Skeletal muscle tissue (tissue), 3 donors: ENCODE measurements at regions not wholly inside any gene's neighbourhood (a gene's known extent, or its start where the extent isn't known, plus 50 kb on each side); places are given as distances from the start of the nearest gene placed in this dataset.
"Not testable (repeated sequence)": the region's sequence is repeated elsewhere in the genome, so short reads cannot be mapped to it uniquely, and the experiment has no call there.

Source experiments
- H3K27ac ChIP-seq: one replicate; pipeline ENCODE4 v1.7.0; 2013; ENCODE audit warnings: mild to moderate bottlenecking, low read depth, low read length, inconsistent platforms
- H3K27me3 ChIP-seq, 3 donors: one replicate each; pipeline ENCODE4 v1.7.0; 2013; ENCODE audit warnings: low read length in 3 of 3; ENCODE audit not compliant: control insufficient read depth in 3 of 3, insufficient read depth in 3 of 3
- H3K36me3 ChIP-seq, 3 donors: one replicate each; pipeline ENCODE4 v1.7.0; 2013; ENCODE audit warnings: low read length in 3 of 3; ENCODE audit not compliant: control insufficient read depth in 3 of 3, insufficient read depth in 3 of 3
- H3K4me1 ChIP-seq, 3 donors: one replicate each; pipeline ENCODE4 v1.7.0; 2013; ENCODE audit warnings: low read length in 3 of 3, mild to moderate bottlenecking in 3 of 3; ENCODE audit not compliant: control insufficient read depth in 3 of 3, insufficient read depth in 3 of 3
- H3K4me3 ChIP-seq, 3 donors: one replicate each; pipeline ENCODE4 v1.7.0; 2013; ENCODE audit warnings: low read length in 3 of 3
- H3K9ac ChIP-seq, 3 donors: one replicate each; pipeline ENCODE4 v1.7.0; 2013; ENCODE audit warnings: low read length in 3 of 3, mild to moderate bottlenecking in 3 of 3, moderate library complexity in 2 of 3, low read depth in 1 of 3
- H3K9me3 ChIP-seq, 3 donors: one replicate each; pipeline ENCODE4 v1.7.0; 2013; ENCODE audit warnings: low read length in 3 of 3; ENCODE audit not compliant: control insufficient read depth in 3 of 3
- donor health status: Osteomylitis.

GRCh38 chr2:13240789-13241487 lies 524.2 kb downstream of the TRIB2 start:
- H3K9me3 ChIP-seq: no peaks in the 10 kb centered on the region
- no peak overlapping the region for H3K4me3 ChIP-seq
- no peaks in the 10 kb centered on the region for H3K27me3 ChIP-seq
- no peak overlapping the region for H3K9ac ChIP-seq
- H3K4me1 ChIP-seq: no peaks in the 10 kb centered on the region
- no peak overlapping the region for H3K27ac ChIP-seq
- no peaks in the 10 kb centered on the region for H3K36me3 ChIP-seq

- no peaks in the 10 kb centered on the region for H3K36me3 ChIP-seq
- H3K9me3 ChIP-seq: no peaks in the 10 kb centered on the region
- H3K9ac ChIP-seq: no peak overlapping the region
- H3K27me3 ChIP-seq: no peaks in the 10 kb centered on the region
- no peaks in the 10 kb centered on the region for H3K4me1 ChIP-seq
- H3K27ac ChIP-seq: no peak overlapping the region
- H3K4me3 ChIP-seq: no peak overlapping the region
Measured at GRCh38 chr2:13252615-13253014, 535.9 kb downstream of the TRIB2 start.

DNA sequence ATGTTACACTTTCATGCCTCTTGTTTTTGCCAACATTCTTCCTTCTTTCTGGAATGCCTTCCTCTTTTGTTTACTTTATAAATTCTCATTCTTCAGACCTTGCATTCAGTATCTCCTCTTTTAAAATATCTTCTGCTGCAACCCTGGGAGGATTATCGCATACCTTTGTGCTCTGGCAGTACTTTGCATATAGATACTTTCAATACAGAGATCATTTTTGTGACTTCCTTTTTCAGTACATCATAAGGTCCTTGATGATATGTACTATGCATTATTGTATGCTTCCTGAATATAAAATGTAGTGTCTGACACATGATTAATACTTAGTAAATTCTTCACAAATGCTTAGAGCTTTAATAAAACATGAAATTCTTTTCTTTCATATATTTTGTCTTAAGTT lies 538.7 kb downstream of the TRIB2 start:
- no peaks in the 10 kb centered on the region for H3K36me3 ChIP-seq
- H3K4me3 ChIP-seq: no peak overlapping the region
- no peaks in the 10 kb centered on the region for H3K27me3 ChIP-seq
- H3K27ac ChIP-seq: no peak overlapping the region
- H3K4me1 ChIP-seq: no peaks in the 10 kb centered on the region
- no peaks in the 10 kb centered on the region for H3K9me3 ChIP-seq
- no peak overlapping the region for H3K9ac ChIP-seq

- no peak overlapping the region for H3K27ac ChIP-seq
- no peaks in the 10 kb centered on the region for H3K36me3 ChIP-seq
- H3K4me3 ChIP-seq: no peak overlapping the region
- H3K9me3 ChIP-seq: no peaks in the 10 kb centered on the region
- no peaks in the 10 kb centered on the region for H3K4me1 ChIP-seq
- H3K9ac ChIP-seq: no peak overlapping the region
- no peaks in the 10 kb centered on the region for H3K27me3 ChIP-seq
Measured at GRCh38 chr2:13260402-13260801, 543.7 kb downstream of the TRIB2 start.

- H3K27me3 ChIP-seq: no peaks in the 10 kb centered on the region
- no peaks in the 10 kb centered on the region for H3K36me3 ChIP-seq
- no peaks in the 10 kb centered on the region for H3K9me3 ChIP-seq
- H3K4me1 ChIP-seq: no peaks in the 10 kb centered on the region
- no peak overlapping the region for H3K4me3 ChIP-seq
- H3K9ac ChIP-seq: no peak overlapping the region
- no peak overlapping the region for H3K27ac ChIP-seq
Measured at GRCh38 chr2:13266166-13266565, 549.4 kb downstream of the TRIB2 start.

DNA sequence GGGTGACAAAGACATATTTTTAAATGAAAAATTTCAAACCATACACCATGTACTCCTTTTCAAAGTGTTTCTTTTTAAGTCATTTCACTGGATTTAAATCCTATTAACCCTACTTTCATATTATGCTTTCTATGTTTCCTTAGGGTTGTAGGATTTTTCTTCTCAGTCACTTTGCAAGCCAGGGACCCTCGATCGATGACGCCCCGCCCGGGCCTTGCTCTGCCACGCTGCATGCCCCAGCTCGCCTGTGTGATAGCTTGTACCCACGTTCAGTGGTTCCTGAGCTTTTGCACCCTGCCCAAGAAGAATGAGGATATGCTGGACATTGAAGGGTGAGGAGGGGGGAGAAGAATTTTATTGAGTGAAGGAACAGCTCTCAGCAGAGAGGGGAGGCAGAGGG lies 568.0 kb downstream of the TRIB2 start:
- H3K27me3 ChIP-seq: no peaks in the 10 kb centered on the region
- no peak overlapping the region for H3K4me3 ChIP-seq
- no peak overlapping the region for H3K27ac ChIP-seq
- no peaks in the 10 kb centered on the region for H3K36me3 ChIP-seq
- no peaks in the 10 kb centered on the region for H3K4me1 ChIP-seq
- H3K9ac ChIP-seq: no peak overlapping the region
- no peaks in the 10 kb centered on the region for H3K9me3 ChIP-seq

DNA sequence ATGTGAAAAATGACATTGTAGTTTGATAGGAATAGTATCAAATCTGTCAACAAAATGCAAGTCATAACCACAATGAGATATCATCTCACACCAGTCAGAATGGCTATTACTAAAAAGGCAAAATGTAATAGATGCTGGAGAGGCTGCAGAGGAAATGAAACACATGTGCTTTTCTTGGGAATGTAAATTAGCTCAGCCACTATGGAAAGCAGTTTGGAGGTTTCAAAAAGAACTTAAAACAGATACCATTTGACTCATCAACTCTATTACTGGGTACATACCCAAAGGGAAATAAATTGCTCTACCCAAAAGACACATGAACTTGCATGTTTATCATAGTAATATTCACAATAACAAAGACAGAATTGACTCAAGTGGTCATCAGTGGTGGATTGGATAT lies 572.6 kb downstream of the TRIB2 start:
- Histone ChIP-seq H3K27ac (no peak overlapping the region), H3K4me3 (no peak overlapping the region), H3K4me1 (no peaks in the 10 kb centered on the region), H3K27me3 (no peaks in the 10 kb centered on the region), H3K36me3 (no peaks in the 10 kb centered on the region), H3K9me3 (no peaks in the 10 kb centered on the region), H3K9ac (no peak overlapping the region)

GRCh38 chr2:13308478-13308805 lies 591.7 kb downstream of the TRIB2 start:
- H3K36me3 ChIP-seq, H3K4me3 ChIP-seq, H3K27me3 ChIP-seq, H3K4me1 ChIP-seq, H3K9ac ChIP-seq, H3K9me3 ChIP-seq, H3K27ac ChIP-seq: not testable (repeated sequence)

GRCh38 chr2:13308989-13309388 lies 592.3 kb downstream of the TRIB2 start:
- Histone ChIP-seq H3K9ac (no peak overlapping the region), H3K4me1 (no peaks in the 10 kb centered on the region), H3K4me3 (no peak overlapping the region), H3K27me3 (no peaks in the 10 kb centered on the region), H3K9me3 (no peaks in the 10 kb centered on the region), H3K27ac (no peak overlapping the region), H3K36me3 (no peaks in the 10 kb centered on the region)

GRCh38 chr2:13332060-13332459 lies 615.3 kb downstream of the TRIB2 start:
- H3K27me3 ChIP-seq: no peaks in the 10 kb centered on the region
- H3K4me1 ChIP-seq: no peaks in the 10 kb centered on the region
- no peaks in the 10 kb centered on the region for H3K9me3 ChIP-seq
- H3K9ac ChIP-seq: no peak overlapping the region
- H3K4me3 ChIP-seq: no peak overlapping the region
- no peak overlapping the region for H3K27ac ChIP-seq
- H3K36me3 ChIP-seq: no peaks in the 10 kb centered on the region

DNA sequence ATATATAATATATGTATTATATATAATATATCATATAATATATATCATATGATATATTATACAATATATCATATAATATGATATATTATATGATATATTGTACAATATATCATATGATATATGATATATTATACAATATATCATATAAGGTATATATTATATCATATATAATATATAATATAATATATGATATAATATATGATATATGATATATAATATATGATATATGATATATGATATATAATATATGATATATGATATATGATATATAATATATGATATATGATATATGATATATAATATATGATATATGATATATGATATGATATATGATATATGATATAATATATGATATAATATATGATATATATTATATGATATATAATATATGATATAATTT lies 617.3 kb downstream of the TRIB2 start:
- not testable (repeated sequence) for H3K9ac ChIP-seq, H3K4me1 ChIP-seq, H3K36me3 ChIP-seq, H3K27ac ChIP-seq, H3K9me3 ChIP-seq, H3K27me3 ChIP-seq, H3K4me3 ChIP-seq
